Activated naive CD8-positive, alpha-beta T cell treated with anti-CD3 and anti-CD28 coated beads for 36 hours (primary cell): ENCODE measurements at regions not wholly inside any gene's neighbourhood (a gene's known extent, or its start where the extent isn't known, plus 50 kb on each side); places are given as distances from the start of the nearest gene placed in this dataset.

Source experiments
- DNase-seq: peaks from one replicate; pipeline ENCODE4 v3.0.0; 2021
- H3K27ac Mint-ChIP-seq: one replicate; pipeline ENCODE4 v1.8.0; 2022; ENCODE audit warnings: mild to moderate bottlenecking, moderate library complexity, mixed read lengths
- H3K27me3 Mint-ChIP-seq: one replicate; pipeline ENCODE4 v1.8.0; 2022; ENCODE audit warnings: mild to moderate bottlenecking, mixed read lengths
- H3K36me3 Mint-ChIP-seq: one replicate; pipeline ENCODE4 v1.8.0; 2021; ENCODE audit warnings: mild to moderate bottlenecking, mixed read lengths
- H3K4me1 Mint-ChIP-seq: one replicate; pipeline ENCODE4 v1.8.0; 2021; ENCODE audit warnings: mixed read lengths
- H3K4me3 Mint-ChIP-seq: one replicate; pipeline ENCODE4 v1.8.0; 2022; ENCODE audit warnings: mild to moderate bottlenecking, moderate library complexity, mixed read lengths
- H3K9me3 Mint-ChIP-seq: one replicate; pipeline ENCODE4 v1.8.0; 2022; ENCODE audit warnings: mixed read lengths

DNA sequence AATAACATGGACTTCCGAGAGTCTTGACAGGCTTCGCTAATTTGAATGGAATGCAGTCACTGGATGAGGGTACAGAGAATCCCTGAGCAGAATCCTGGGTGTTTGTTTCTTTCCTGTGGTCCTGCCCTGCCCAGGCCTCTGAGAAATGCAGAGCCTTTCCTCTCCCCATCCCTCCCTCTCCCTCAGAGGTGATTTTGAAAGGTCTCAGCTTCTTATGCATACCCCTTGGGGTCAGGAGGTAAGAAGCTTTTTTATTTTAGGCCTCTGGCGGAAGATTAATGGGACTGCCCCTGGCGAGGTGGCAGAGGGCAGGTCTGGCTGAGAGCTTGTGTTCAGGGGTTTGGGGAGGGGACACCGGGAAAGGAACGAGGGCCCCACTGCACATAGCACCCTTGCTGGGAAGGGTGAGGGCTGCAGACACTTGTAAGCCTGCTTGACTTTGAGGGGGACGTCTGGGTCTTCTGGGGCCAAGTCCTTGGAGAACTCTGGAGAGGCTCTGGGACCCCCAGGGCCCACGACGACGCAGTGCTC, 116.5 kb upstream of the SLC45A1 start:
- peaks cover 3% of the 10 kb centered on the region for H3K27me3 Mint-ChIP-seq

GRCh38 chr1:8200317-8201115, 117.4 kb upstream of the SLC45A1 start:
- Mint-ChIP-seq H3K9me3 (no peaks in the 10 kb centered on the region), H3K4me1 (peaks cover 6% of the 10 kb centered on the region), H3K4me3 (no peak overlapping the region), H3K27ac (no peak overlapping the region), H3K27me3 (peaks cover 3% of the 10 kb centered on the region), H3K36me3 (no peaks in the 10 kb centered on the region)
- no peak for DNase-seq

More for the DNA sequence above, 116.5 kb upstream of the SLC45A1 start:
- DNase-seq: no peak
- H3K4me1 Mint-ChIP-seq: peaks cover 6% of the 10 kb centered on the region
- H3K4me3 Mint-ChIP-seq: no peak overlapping the region
- no peak overlapping the region for H3K27ac Mint-ChIP-seq
- no peaks in the 10 kb centered on the region for H3K9me3 Mint-ChIP-seq
- H3K36me3 Mint-ChIP-seq: no peaks in the 10 kb centered on the region

GRCh38 chr1:8198522-8198921, 119.4 kb upstream of the SLC45A1 start:
- Mint-ChIP-seq H3K4me1 (peaks cover 6% of the 10 kb centered on the region), H3K27me3 (peaks cover 3% of the 10 kb centered on the region), H3K36me3 (no peaks in the 10 kb centered on the region), H3K4me3 (no peak overlapping the region), H3K9me3 (no peaks in the 10 kb centered on the region), H3K27ac (no peak overlapping the region)
- DNase-seq: no peak

DNA sequence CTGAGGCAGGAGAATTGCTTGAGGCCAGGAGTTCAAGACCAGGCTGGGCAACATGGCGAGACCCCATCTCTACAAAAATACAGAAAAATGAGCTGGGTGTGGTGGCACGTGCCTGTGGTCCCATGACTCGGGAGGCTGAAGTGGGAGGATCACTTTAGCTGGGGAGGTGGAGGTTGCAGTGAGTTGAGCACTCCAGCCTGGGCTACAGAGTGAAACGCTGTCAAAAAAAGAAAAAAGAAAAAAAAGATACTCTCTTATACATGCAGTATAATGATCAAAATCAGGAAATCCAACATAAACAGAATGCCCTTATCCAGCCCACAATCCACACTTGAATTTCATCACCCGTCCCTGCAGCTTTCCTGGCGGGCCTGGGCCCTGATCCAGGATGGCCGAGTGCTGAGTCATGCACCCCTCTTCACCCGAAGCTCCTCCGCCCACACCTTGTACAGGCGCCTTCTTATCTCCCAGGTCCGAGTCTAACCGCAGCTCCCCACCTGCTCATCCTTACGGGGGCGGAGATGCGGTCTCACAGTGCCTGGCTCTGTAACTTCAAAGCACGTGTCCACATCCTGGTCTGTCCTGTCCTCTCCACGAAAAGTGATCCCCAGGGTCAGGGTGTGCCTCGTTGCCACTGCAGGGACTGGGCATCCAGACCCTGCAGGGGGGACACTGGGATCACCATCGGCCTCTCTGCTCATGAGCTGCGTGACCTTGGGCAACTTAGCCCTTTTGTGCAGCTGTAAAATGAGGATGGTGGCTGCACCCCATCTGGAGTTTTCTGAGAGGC, 120.2 kb upstream of the SLC45A1 start:
- no peak for DNase-seq
- peaks cover 6% of the 10 kb centered on the region for H3K4me1 Mint-ChIP-seq
- no peaks in the 10 kb centered on the region for H3K36me3 Mint-ChIP-seq
- H3K4me3 Mint-ChIP-seq: no peak overlapping the region
- H3K27ac Mint-ChIP-seq: no peak overlapping the region
- no peaks in the 10 kb centered on the region for H3K9me3 Mint-ChIP-seq
- H3K27me3 Mint-ChIP-seq: peaks cover 3% of the 10 kb centered on the region

DNA sequence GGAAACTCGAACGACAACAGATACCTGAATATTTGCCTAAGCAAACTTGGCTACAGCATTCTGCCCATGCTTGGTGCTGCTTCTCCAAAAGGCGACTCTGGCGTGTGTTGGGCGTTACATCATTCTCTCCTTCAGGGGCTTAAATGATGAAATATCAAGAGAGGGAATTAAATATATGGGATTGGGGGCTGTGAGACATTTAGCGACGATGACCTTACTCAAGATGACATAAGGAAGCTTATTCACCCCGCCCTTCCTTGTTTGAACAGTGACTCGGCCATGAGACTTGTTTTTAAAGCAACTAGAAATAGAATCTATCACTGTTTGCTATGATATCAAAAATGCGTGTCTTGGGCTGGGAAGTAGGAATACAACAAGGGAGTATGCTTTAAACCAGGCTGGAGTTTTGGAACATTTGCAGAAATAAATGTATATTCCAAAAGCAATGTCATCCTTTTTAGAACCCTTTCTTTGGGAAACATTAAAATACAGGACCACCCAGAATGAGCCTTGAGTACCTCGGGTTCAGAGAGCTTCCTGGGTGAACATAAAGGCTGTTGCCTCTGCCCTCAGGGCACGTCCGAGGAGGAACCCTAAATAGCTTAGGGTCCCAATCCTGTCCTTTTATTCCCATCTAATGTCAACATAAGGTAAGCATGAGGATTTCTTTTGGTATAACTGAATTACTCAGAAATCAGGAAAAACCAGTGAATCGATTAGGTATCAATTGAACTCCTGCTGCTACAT, 123.3 kb upstream of the SLC45A1 start:
- DNase-seq: no peak
- H3K27me3 Mint-ChIP-seq: peaks cover 3% of the 10 kb centered on the region
- H3K4me3 Mint-ChIP-seq: no peak overlapping the region
- H3K36me3 Mint-ChIP-seq: no peaks in the 10 kb centered on the region
- peaks cover 4% of the 10 kb centered on the region for H3K4me1 Mint-ChIP-seq
- no peaks in the 10 kb centered on the region for H3K9me3 Mint-ChIP-seq
- no peak overlapping the region for H3K27ac Mint-ChIP-seq

DNA sequence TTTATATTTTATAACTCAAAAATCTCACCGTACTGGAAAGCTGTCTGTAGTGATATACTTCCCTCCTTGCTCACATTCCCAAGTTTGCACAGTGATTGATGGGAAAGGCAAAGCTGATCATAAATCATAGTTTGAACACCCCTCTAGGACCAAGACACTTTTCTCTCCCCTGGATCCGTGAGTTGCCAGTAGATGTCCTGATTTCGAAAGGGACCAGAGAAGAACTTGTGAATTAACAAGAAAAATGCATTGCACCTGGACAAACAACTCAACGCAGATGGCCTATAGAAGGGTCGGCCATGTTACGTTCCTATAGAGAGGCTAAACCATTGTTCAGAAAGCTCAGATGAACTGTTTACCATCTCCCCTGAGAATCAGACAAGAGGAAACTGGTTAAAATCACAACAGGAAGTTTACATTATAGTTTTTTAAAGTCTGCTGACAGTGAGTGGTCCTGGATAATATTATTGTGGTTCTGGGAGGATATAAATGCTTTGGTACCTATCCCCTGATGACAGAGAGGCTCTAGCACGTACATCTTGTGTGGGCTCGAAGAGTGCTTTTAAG, 124.0 kb upstream of the SLC45A1 start:
- Mint-ChIP-seq H3K9me3 (no peaks in the 10 kb centered on the region), H3K4me3 (no peak overlapping the region), H3K36me3 (no peaks in the 10 kb centered on the region), H3K27me3 (peaks cover 3% of the 10 kb centered on the region), H3K4me1 (peaks cover 4% of the 10 kb centered on the region), H3K27ac (no peak overlapping the region)
- no peak for DNase-seq

DNA sequence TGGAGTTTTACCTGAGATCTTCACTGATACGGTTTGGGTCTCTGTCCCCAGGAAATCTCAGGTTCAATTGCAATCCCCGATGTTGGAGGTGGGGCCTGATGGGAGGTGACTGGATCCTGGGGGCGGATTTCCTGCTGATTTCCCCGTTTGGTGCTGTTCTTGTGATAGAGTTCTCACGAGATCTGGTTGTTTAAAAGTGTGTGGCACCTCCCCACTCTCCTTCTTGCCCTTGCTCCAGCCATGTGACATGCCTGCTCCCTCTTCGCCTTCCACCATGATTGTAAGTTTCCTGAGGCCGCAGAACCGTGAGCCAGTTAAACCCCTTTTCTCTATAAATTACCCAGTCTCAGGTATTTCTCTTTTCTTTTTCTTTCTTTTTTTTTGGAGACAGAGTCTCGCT, 126.4 kb upstream of the SLC45A1 start:
- Mint-ChIP-seq H3K27ac (no peak overlapping the region), H3K9me3 (no peaks in the 10 kb centered on the region), H3K27me3 (no peaks in the 10 kb centered on the region), H3K4me3 (no peak overlapping the region), H3K36me3 (no peaks in the 10 kb centered on the region), H3K4me1 (no peaks in the 10 kb centered on the region)
- no peak for DNase-seq

- Mint-ChIP-seq H3K27me3 (no peaks in the 10 kb centered on the region), H3K9me3 (no peaks in the 10 kb centered on the region), H3K27ac (no peak overlapping the region), H3K4me1 (no peaks in the 10 kb centered on the region), H3K4me3 (no peak overlapping the region), H3K36me3 (no peaks in the 10 kb centered on the region)
- no peak for DNase-seq
These were observed 127.9 kb upstream of the SLC45A1 start for GRCh38 chr1:8189931-8190483.

DNA sequence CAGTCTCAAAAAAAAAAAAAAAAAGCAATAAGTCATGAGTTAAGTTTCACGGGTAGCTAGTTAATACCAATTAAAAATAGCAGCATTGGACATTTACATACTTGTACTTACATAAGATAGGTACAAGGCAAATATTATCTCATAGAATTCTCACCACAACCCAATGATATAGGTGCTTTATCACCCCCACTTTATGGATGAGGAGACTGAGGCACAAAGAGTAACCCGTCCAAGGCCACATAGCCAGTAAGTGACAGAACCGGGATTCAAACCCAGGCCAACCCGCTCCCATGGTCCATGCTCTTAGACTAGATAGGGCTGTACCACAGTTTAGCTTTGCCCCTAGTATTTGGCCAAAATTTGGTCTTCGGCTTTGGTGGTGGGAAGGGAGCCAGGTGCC, 132.5 kb upstream of the SLC45A1 start:
- no peak overlapping the region for H3K4me3 Mint-ChIP-seq
- no peak for DNase-seq
- no peaks in the 10 kb centered on the region for H3K9me3 Mint-ChIP-seq
- H3K4me1 Mint-ChIP-seq: no peaks in the 10 kb centered on the region
- no peaks in the 10 kb centered on the region for H3K36me3 Mint-ChIP-seq
- no peak overlapping the region for H3K27ac Mint-ChIP-seq
- no peaks in the 10 kb centered on the region for H3K27me3 Mint-ChIP-seq

DNA sequence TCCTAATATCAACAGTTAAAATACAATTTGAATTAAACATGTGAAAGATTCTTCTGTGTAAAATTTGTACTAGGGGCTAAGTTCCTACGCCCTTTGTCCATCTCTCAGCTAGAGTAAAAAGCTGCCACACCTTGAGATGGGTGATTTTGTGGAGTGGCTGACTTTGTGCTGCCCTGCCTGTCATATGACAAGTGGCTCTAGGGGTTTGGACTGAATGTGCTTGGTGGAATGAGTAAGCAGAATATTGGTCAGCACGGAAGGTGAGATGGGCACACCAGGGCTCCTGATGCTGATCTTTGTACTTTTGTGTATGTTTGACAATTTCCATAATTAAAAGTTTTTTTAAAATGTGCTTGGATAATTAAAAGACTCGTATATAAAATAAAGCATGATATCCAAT, 133.6 kb upstream of the SLC45A1 start:
- Mint-ChIP-seq H3K4me3 (no peak overlapping the region), H3K27me3 (no peaks in the 10 kb centered on the region), H3K27ac (no peak overlapping the region), H3K9me3 (peaks cover 6% of the 10 kb centered on the region), H3K4me1 (no peaks in the 10 kb centered on the region), H3K36me3 (no peaks in the 10 kb centered on the region)
- no peak for DNase-seq

GRCh38 chr1:8182034-8182761, 135.7 kb upstream of the SLC45A1 start:
- Mint-ChIP-seq H3K4me1 (no peaks in the 10 kb centered on the region), H3K36me3 (peaks cover 7% of the 10 kb centered on the region), H3K9me3 (peaks cover 15% of the 10 kb centered on the region), H3K4me3 (no peak overlapping the region), H3K27ac (no peak overlapping the region), H3K27me3 (no peaks in the 10 kb centered on the region)
- DNase-seq: no peak

GRCh38 chr1:8179132-8179793, 138.7 kb upstream of the SLC45A1 start:
- H3K27me3 Mint-ChIP-seq: no peaks in the 10 kb centered on the region
- H3K9me3 Mint-ChIP-seq: peaks cover 15% of the 10 kb centered on the region
- no peak overlapping the region for H3K27ac Mint-ChIP-seq
- H3K4me1 Mint-ChIP-seq: no peaks in the 10 kb centered on the region
- H3K4me3 Mint-ChIP-seq: no peak overlapping the region
- peaks cover 7% of the 10 kb centered on the region for H3K36me3 Mint-ChIP-seq
- DNase-seq: no peak

DNA sequence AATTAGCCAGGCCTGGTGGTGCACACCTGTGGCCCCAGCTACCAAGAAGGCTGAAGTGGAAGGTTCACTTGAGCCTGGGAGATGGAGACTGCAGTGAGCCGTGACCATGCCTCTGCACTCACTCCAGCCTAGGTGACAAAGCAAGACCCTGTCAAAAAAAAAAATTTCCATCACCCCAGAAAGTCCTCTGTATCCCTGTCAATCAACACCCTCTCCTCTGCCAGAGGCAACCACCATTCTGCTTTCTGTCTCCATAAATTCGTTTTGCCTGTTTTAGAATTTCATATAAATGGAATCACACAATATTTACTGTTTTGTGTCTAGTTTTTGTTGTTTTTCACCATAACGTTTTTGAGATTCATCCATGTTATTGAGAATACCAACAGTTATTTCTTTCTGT, 141.6 kb upstream of the SLC45A1 start:
- no peaks in the 10 kb centered on the region for H3K4me1 Mint-ChIP-seq

GRCh38 chr1:8174807-8175206, 143.1 kb upstream of the SLC45A1 start:
- Mint-ChIP-seq H3K27ac (no peak overlapping the region), H3K9me3 (peaks cover 12% of the 10 kb centered on the region), H3K4me1 (peaks cover 4% of the 10 kb centered on the region), H3K4me3 (no peak overlapping the region), H3K27me3 (no peaks in the 10 kb centered on the region), H3K36me3 (peaks cover 7% of the 10 kb centered on the region)
- no peak for DNase-seq

More for the DNA sequence above, 141.6 kb upstream of the SLC45A1 start:
- Mint-ChIP-seq H3K27ac (no peak overlapping the region), H3K9me3 (peaks cover 15% of the 10 kb centered on the region), H3K4me3 (no peak overlapping the region), H3K27me3 (no peaks in the 10 kb centered on the region), H3K36me3 (peaks cover 7% of the 10 kb centered on the region)
- DNase-seq: no peak
